ENCODE measurements at regions not wholly inside any gene's neighbourhood (a gene's known extent, or its start where the extent isn't known, plus 50 kb on each side); places are given as distances from the start of the nearest gene placed in this dataset.
"Not testable (repeated sequence)": the region's sequence is repeated elsewhere in the genome, so short reads cannot be mapped to it uniquely, and the experiment has no call there.

DNA sequence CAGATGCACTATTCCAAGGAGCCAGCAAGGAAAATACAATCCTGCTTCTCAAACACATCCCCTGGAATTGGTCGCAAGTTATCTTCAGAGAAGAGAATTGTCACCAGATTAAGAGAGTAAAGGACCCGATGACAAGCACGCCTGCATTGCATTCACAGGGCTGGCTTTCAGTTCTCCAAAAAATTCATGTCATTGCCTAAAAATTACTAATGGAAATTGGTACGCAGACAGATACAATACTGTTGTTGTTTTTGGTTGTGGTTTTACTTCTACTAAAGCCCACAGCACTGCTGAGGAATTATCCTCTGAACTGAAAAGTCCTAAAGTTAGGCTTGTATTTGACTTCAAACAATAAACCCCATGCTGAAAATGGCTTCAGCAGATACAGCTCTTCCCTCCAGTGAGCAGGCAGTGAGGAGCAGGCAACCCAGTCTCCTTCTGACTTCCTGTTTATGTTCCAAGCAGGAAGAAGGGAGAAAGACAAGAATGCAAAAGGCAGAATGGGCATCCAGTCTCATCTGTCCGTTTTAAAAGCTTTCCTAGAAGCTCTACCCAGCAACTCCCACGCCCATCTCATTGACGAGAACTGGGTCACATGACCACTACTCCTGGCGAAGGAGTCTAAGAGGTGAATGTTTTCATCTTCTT is 80.6 kb upstream of the ZNF366 start:
- TF ChIP-seq, protein P1, sequence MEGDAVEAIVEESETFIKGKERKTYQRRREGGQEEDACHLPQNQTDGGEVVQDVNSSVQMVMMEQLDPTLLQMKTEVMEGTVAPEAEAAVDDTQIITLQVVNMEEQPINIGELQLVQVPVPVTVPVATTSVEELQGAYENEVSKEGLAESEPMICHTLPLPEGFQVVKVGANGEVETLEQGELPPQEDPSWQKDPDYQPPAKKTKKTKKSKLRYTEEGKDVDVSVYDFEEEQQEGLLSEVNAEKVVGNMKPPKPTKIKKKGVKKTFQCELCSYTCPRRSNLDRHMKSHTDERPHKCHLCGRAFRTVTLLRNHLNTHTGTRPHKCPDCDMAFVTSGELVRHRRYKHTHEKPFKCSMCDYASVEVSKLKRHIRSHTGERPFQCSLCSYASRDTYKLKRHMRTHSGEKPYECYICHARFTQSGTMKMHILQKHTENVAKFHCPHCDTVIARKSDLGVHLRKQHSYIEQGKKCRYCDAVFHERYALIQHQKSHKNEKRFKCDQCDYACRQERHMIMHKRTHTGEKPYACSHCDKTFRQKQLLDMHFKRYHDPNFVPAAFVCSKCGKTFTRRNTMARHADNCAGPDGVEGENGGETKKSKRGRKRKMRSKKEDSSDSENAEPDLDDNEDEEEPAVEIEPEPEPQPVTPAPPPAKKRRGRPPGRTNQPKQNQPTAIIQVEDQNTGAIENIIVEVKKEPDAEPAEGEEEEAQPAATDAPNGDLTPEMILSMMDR (conservative IDR thresholded peaks at IDR 0.05; ENCODE audit: low read length) = no peak
- DNase-seq (ENCODE audit: low read depth) = no peak
- H3K4me3 ChIP-seq (ENCODE audit: low read length) = no peak overlapping the region

DNA sequence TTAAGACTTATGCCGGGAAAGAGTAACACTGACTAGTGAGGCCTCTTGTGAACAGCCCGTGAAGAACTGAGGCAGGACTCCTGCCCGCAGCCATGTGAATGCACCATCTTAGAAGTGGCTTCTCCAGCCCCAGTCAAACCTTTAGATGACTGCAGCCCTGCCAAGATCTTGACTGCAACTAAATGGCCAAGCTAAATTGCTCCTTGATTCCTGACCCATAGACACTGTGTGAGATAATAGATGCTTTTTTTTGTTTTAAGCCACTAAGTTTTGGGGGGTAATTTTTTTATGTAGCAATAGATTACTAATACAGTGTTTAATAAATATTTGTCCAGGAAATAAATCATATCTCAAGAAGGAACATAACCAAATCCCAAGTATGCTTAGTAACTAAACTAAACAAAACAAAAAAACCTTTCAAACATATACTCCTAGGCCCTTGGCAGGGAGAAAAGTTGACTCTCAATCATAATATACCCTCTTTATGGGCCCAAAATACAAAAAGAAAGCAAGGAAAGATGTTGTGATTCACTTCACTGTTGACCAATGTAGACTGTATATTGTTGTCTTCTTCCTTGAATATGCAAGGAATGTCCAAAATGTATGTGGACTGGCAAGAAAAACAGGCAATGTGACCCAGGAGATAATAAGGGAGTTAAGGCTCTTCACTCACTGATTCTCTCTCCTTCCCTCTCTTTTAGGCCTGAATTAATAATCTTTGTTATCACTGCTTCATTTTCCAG is 79.7 kb upstream of the ZNF366 start:
- peak; percentile 66 for DNase-seq (ENCODE audit: low read depth)
- no peak overlapping the region for H3K4me3 ChIP-seq (ENCODE audit: low read length)
- TF ChIP-seq, protein P1 (conservative IDR thresholded peaks at IDR 0.05; ENCODE audit: low read length) = no peak

DNA sequence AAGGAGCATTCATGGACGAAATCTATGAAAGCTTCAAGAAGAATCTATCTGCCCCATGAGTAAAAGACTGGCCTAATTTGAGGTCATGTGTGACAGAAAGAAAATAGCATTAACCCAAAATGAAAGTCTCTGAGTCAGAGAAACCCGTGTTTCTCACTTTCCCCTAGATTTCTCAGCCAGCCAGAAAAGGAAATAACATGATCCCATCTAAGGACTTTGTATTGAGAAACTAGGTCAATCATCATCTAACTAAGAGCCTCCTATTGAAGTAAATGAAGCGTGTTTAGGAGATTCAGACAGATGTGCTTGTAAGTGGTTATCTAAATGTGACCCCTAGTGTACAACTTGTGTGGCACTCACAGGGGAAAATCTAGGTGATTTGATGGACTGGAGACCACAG is 77.3 kb upstream of the ZNF366 start:
- TF ChIP-seq, protein P1 (conservative IDR thresholded peaks at IDR 0.05; ENCODE audit: low read length) = 0 out of 2 replicates have a peak, but pooled peaks have one; percentile 14
- peak; percentile 33 for DNase-seq (ENCODE audit: low read depth)
- H3K4me3 ChIP-seq (ENCODE audit: low read length) = no peak overlapping the region

DNA sequence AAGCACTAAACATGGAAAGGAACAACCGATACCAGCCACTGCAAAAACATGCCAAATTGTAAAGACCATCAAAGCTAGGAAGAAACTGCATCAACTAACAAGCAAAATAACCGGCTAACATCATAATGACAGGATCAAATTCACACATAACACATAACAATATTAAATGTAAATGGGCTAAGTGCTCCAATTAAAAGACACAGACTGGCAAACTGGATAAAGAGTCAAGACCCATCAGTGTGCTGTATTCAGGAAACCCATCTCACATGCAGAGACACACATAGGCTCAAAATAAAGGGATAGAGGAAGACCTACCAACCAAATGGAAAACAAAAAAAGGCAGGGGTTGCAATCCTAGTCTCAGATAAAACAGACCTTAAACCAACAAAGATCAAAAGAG is 72.1 kb upstream of the ZNF366 start:
- DNase-seq (ENCODE audit: low read depth); H3K4me3 ChIP-seq (ENCODE audit: low read length): not testable (repeated sequence)

DNA sequence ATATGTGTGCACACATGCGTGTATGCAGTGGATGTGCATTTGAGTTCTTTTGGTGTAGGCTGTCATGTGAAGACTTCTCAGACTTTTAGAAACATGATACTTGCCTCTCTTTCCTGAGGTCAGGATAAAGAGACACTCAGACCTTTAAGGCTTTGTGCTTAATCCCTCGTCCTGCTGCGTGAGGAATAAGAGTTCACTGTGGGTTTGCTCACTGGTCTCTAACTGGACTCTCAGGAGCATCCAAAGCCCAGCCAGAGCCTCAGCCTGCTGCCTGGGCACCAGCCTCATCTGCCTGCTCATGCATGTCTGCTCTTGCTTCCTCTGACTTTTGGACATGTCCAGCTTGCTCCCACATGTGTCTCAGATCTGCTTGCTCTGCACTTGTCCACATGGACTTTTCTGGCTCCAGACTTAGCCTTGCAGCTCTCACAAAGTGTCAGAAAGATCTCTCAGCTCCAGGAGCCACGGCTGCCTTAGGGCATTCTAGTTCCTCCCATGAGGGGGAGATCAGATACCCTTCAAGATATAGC is 65.1 kb upstream of the ZNF366 start:
- DNase-seq (ENCODE audit: low read depth) = no peak
- no peak overlapping the region for H3K4me3 ChIP-seq (ENCODE audit: low read length)
- TF ChIP-seq, protein P1 (conservative IDR thresholded peaks at IDR 0.05; ENCODE audit: low read length) = no peak

DNA sequence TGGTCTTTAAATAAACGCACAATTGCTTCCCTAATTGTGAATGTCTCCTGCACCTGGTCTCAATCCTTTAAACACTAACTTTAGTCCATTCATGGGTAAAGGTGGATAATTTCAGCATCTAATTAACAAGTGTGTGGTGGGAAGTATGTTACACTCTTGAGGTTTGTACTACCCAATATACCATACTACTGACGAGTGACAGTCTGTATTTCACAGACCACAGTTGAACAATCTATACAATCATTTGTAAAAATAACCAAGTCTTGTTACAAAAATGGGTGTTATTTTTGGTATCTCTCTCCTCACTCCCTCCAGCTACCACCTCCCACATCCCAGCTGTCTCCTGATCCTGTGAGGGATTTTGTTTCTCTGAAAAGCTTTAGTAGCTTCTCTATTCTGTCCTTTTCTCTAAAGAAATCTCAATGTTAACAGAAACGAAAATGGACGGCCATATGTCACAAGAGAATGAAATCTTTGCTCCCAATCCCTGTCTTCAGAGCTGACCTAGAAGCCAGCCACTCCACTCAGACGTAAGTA is 62.3 kb upstream of the ZNF366 start:
- TF ChIP-seq, protein P1 (conservative IDR thresholded peaks at IDR 0.05; ENCODE audit: low read length) = no peak
- H3K4me3 ChIP-seq (ENCODE audit: low read length) = no peak overlapping the region
- DNase-seq (ENCODE audit: low read depth) = no peak

DNA sequence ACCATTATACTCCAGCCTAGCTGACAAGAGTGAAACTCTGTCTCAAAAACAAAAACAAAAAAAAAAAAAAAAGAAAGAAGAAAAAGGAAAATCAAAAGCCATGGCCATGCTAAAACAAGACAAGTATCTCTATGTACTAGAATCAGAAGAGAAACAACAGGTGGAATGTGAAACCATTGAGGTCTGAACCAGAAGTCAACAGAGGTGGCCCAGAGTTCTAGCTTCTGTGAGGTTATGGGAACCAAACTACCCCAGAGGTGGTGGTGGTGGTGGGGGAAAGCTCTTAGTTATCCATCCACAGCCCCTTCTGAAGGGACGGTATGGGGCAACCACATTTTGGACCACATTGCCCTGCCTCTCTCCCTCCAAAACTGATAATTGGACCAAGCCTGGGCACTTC is 59.5 kb upstream of the ZNF366 start:
- DNase-seq (ENCODE audit: low read depth) = no peak
- TF ChIP-seq, protein P1 (conservative IDR thresholded peaks at IDR 0.05; ENCODE audit: low read length) = no peak
- no peak overlapping the region for H3K4me3 ChIP-seq (ENCODE audit: low read length)
